ENCODE measurements at regions not wholly inside any gene's neighbourhood (a gene's known extent, or its start where the extent isn't known, plus 50 kb on each side); places are given as distances from the start of the nearest gene placed in this dataset.

DNA sequence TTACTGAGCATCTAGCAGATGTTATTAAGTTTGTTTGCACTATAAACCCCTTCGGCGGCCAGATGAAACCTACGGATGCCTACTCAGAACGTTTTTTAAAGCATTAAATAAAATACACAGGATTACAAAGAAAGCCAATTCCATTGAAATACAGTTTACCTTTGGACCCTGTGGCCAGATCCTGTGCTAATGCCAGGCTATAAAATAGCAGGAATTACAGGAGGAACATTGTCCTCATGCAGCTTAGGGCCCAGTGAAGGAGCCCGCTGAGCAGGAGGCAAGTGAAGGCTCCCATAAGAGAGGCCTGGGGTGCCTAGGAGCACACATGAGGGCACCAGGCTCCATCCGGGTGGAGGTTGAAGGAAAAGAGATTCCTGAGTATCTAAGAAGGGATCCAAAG is 310.4 kb downstream of the MTX2 start:
- no peak for TF ChIP-seq CREB1 (CRISPR knock-in tag; IDR thresholded peaks at IDR 0.05)
- no peak for TF ChIP-seq SMAD4 (CRISPR knock-in tag; IDR thresholded peaks at IDR 0.05)
- no peak for TF ChIP-seq ZNF423 (CRISPR knock-in tag; IDR thresholded peaks at IDR 0.05)
- TF ChIP-seq, protein P1, sequence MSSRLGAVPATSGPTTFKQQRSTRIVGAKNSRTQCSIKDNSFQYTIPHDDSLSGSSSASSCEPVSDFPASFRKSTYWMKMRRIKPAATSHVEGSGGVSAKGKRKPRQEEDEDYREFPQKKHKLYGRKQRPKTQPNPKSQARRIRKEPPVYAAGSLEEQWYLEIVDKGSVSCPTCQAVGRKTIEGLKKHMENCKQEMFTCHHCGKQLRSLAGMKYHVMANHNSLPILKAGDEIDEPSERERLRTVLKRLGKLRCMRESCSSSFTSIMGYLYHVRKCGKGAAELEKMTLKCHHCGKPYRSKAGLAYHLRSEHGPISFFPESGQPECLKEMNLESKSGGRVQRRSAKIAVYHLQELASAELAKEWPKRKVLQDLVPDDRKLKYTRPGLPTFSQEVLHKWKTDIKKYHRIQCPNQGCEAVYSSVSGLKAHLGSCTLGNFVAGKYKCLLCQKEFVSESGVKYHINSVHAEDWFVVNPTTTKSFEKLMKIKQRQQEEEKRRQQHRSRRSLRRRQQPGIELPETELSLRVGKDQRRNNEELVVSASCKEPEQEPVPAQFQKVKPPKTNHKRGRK (CRISPR knock-in tag; IDR thresholded peaks at IDR 0.05; ENCODE audit: borderline replicate concordance), result no peak
- TF ChIP-seq CREM (CRISPR knock-in tag; IDR thresholded peaks at IDR 0.05), result no peak
- no peak for TF ChIP-seq ATF2 (CRISPR knock-in tag; IDR thresholded peaks at IDR 0.05; ENCODE audit: borderline replicate concordance, low read depth)
- TF ChIP-seq ZNF425 (CRISPR knock-in tag; conservative IDR thresholded peaks at IDR 0.05), result no peak
- TF ChIP-seq ARID4B (CRISPR knock-in tag; IDR thresholded peaks at IDR 0.05; ENCODE audit: borderline replicate concordance), result no peak
- TF ChIP-seq ZNF263 (CRISPR knock-in tag; IDR thresholded peaks at IDR 0.05; ENCODE audit: low read depth), result no peak
- TF ChIP-seq NFYB (CRISPR knock-in tag; conservative IDR thresholded peaks at IDR 0.05; ENCODE audit: low read depth), result no peak
- TF ChIP-seq, protein P2, sequence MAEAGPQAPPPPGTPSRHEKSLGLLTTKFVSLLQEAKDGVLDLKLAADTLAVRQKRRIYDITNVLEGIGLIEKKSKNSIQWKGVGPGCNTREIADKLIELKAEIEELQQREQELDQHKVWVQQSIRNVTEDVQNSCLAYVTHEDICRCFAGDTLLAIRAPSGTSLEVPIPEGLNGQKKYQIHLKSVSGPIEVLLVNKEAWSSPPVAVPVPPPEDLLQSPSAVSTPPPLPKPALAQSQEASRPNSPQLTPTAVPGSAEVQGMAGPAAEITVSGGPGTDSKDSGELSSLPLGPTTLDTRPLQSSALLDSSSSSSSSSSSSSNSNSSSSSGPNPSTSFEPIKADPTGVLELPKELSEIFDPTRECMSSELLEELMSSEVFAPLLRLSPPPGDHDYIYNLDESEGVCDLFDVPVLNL (CRISPR knock-in tag; IDR thresholded peaks at IDR 0.05; ENCODE audit: borderline replicate concordance, low read depth), result no peak
- TF ChIP-seq, protein P3, sequence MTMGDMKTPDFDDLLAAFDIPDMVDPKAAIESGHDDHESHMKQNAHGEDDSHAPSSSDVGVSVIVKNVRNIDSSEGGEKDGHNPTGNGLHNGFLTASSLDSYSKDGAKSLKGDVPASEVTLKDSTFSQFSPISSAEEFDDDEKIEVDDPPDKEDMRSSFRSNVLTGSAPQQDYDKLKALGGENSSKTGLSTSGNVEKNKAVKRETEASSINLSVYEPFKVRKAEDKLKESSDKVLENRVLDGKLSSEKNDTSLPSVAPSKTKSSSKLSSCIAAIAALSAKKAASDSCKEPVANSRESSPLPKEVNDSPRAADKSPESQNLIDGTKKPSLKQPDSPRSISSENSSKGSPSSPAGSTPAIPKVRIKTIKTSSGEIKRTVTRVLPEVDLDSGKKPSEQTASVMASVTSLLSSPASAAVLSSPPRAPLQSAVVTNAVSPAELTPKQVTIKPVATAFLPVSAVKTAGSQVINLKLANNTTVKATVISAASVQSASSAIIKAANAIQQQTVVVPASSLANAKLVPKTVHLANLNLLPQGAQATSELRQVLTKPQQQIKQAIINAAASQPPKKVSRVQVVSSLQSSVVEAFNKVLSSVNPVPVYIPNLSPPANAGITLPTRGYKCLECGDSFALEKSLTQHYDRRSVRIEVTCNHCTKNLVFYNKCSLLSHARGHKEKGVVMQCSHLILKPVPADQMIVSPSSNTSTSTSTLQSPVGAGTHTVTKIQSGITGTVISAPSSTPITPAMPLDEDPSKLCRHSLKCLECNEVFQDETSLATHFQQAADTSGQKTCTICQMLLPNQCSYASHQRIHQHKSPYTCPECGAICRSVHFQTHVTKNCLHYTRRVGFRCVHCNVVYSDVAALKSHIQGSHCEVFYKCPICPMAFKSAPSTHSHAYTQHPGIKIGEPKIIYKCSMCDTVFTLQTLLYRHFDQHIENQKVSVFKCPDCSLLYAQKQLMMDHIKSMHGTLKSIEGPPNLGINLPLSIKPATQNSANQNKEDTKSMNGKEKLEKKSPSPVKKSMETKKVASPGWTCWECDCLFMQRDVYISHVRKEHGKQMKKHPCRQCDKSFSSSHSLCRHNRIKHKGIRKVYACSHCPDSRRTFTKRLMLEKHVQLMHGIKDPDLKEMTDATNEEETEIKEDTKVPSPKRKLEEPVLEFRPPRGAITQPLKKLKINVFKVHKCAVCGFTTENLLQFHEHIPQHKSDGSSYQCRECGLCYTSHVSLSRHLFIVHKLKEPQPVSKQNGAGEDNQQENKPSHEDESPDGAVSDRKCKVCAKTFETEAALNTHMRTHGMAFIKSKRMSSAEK (CRISPR knock-in tag; IDR thresholded peaks at IDR 0.05; ENCODE audit: borderline replicate concordance), result no peak
- no peak for TF ChIP-seq SOX15 (CRISPR knock-in tag; IDR thresholded peaks at IDR 0.05)
- no peak for TF ChIP-seq ZNF396 (CRISPR knock-in tag; IDR thresholded peaks at IDR 0.05; ENCODE audit: borderline replicate concordance)
- no peak for TF ChIP-seq SMAD3 (CRISPR knock-in tag; IDR thresholded peaks at IDR 0.05; ENCODE audit: borderline replicate concordance)
- no peak for TF ChIP-seq ZNF671 (CRISPR knock-in tag; IDR thresholded peaks at IDR 0.05)
- TF ChIP-seq PREB (CRISPR knock-in tag; IDR thresholded peaks at IDR 0.05; ENCODE audit: borderline replicate concordance), result no peak
- no peak for TF ChIP-seq GABPB1 (CRISPR knock-in tag; IDR thresholded peaks at IDR 0.05)
- no peak for TF ChIP-seq KAT7 (CRISPR knock-in tag; IDR thresholded peaks at IDR 0.05; ENCODE audit: borderline replicate concordance)
- no peak overlapping the region for H3K4me3 Mint-ChIP-seq
- H3K4me1 Mint-ChIP-seq, result peaks cover 11% of the 10 kb centered on the region
- H3K9me3 Mint-ChIP-seq, result peaks cover 8% of the 10 kb centered on the region
- ATAC-seq, result no peak
- POLR2A ChIA-PET, result no interaction called here
- DNase-seq (ENCODE audit: low spot score), result no peak
- H3K27me3 Mint-ChIP-seq (ENCODE audit: low read depth), result no peaks in the 10 kb centered on the region
- CTCF ChIA-PET, result no interaction called here
- no peaks in the 10 kb centered on the region for H3K36me3 Mint-ChIP-seq
- no peak overlapping the region for H3K27ac Mint-ChIP-seq

Data from WTC11 (cell line).